Endothelial cell of umbilical vein (primary cell): ENCODE measurements at regions not wholly inside any gene's neighbourhood (a gene's known extent, or its start where the extent isn't known, plus 50 kb on each side); places are given as distances from the start of the nearest gene placed in this dataset.

Source experiments
- CTCF ChIP-seq, 2 donors: IDR thresholded peaks; 1 replicate in 1 of 2; 2 replicates in 1 of 2; pipeline ENCODE4 v1.5.1; 2011; ENCODE audit warnings: low read length in 2 of 2, mild to moderate bottlenecking in 2 of 2, moderate library complexity in 2 of 2, control low read depth in 1 of 2, inconsistent platforms in 1 of 2, low read depth in 1 of 2; ENCODE audit not compliant: insufficient read depth in 1 of 2; ENCODE audit errors: extremely low read depth in 1 of 2
- EZH2 ChIP-seq: IDR thresholded peaks from 2 replicates; pipeline ENCODE4 v1.6.1; 2012; ENCODE audit warnings: borderline replicate concordance, low read depth, mild to moderate bottlenecking, moderate library complexity, low read length, inconsistent platforms; ENCODE audit not compliant: severe bottlenecking
- FOS ChIP-seq: IDR thresholded peaks from 2 replicates; pipeline ENCODE4 v1.6.1; 2011; ENCODE audit warnings: mild to moderate bottlenecking, low read length, moderate library complexity, borderline replicate concordance; ENCODE audit not compliant: insufficient read depth
- GATA2 ChIP-seq: IDR thresholded peaks from 2 replicates; pipeline ENCODE4 v1.7.0; 2011; ENCODE audit warnings: low read depth, mild to moderate bottlenecking, moderate library complexity, mixed read lengths, low read length; ENCODE audit not compliant: insufficient read length, insufficient read depth
- MAX ChIP-seq: IDR thresholded peaks from 2 replicates; pipeline ENCODE4 v1.6.1; 2011; ENCODE audit not compliant: insufficient read depth, insufficient read length
- POLR2A ChIP-seq: IDR thresholded peaks from 2 replicates; pipeline ENCODE4 v1.6.1; 2012; ENCODE audit warnings: low read depth, mild to moderate bottlenecking, control low read depth, low read length
- POLR2AphosphoS5 ChIP-seq: IDR thresholded peaks from 2 replicates; pipeline ENCODE4 v1.6.1; 2012; ENCODE audit warnings: low read depth, mild to moderate bottlenecking, control low read depth, low read length, moderate library complexity; ENCODE audit not compliant: insufficient read depth

GRCh38 chr15:62228604-62229003 is 63.5 kb upstream of the C2CD4B start:
- no peak for TF ChIP-seq CTCF (IDR thresholded peaks at IDR 0.05; ENCODE audit: extremely low read depth in 1 of 2, insufficient read depth in 1 of 2, low read depth in 1 of 2, low read length in 2 of 2)
- no peak for TF ChIP-seq POLR2A
- TF ChIP-seq EZH2, result no peak
- no peak for TF ChIP-seq POLR2AphosphoS5
- TF ChIP-seq FOS, result no peak
- no peak for TF ChIP-seq GATA2
- no peak for TF ChIP-seq MAX
